ENCODE measurements at regions not wholly inside any gene's neighbourhood (a gene's known extent, or its start where the extent isn't known, plus 50 kb on each side); places are given as distances from the start of the nearest gene placed in this dataset.

DNA sequence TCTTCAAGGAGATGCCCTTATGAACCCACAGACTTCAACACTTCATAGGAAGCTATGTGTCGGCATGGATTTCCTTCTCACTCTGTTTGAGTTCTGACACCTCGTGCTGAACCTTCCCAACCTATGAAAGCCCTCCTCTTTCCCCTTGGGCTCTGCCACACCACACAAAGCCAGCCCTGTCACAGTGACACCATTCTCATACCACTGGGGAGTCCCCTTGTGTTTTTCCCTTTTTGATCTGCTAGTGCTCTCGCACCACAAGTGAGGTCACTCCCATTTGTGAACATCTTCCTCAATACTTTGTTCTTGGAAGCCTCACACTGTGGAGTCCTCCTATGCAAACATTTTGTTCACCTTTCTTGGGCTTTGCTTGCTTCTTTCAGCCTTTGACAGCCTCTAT lies 264.6 kb upstream of the ALG10 start:
- TF ChIP-seq CTCF (IDR thresholded peaks at IDR 0.05; ENCODE audit: insufficient read depth, low read depth, low read length) (no peak), EZH2 (IDR thresholded peaks at IDR 0.05; ENCODE audit: insufficient read depth, low read length) (no peak)

All from astrocyte (in vitro differentiated cells and primary cell).